Erythroblast (primary cell): ENCODE measurements at regions not wholly inside any gene's neighbourhood (a gene's known extent, or its start where the extent isn't known, plus 50 kb on each side); places are given as distances from the start of the nearest gene placed in this dataset.

Experiments used
- GATA1 ChIP-seq: IDR thresholded peaks from 2 replicates; pipeline ENCODE4 v1.6.1; 2011; ENCODE audit warnings: low read depth, mild to moderate bottlenecking, control low read depth, low read length, moderate library complexity
- POLR2A ChIP-seq: IDR thresholded peaks from 2 replicates; pipeline ENCODE4 v1.6.1; 2011; ENCODE audit warnings: mild to moderate bottlenecking, low read length

DNA sequence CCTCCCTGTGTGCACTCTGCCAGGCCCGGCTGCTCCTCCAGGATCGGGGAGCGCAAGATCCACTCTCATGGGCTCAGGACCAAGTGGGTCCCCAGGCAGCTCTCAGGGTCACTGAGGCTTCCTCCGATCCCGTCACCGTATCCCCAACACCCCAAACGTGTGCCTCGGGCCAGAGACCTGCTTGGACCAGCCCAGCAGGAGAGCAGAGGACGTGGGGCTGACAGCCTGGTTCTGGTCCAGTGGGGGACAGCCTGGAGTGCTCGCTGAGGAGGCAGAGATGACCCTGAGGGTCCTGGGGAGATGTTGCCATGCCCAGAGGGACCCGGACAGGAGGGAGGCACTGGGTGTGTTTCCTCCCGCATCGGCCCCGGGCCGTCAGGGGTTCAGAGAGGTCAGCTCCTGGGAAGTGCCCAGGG is 1402.6 kb downstream of the BRD1 start:
- no peak for TF ChIP-seq POLR2A
- no peak for TF ChIP-seq GATA1
